Skeletal muscle tissue (tissue), 3 donors: ENCODE measurements at regions not wholly inside any gene's neighbourhood (a gene's known extent, or its start where the extent isn't known, plus 50 kb on each side); places are given as distances from the start of the nearest gene placed in this dataset.
A peak's percentile ranks its signal among the peaks of the same experiment; 100 is the strongest.

Experiments used
- H3K27ac ChIP-seq: one replicate; pipeline ENCODE4 v1.7.0; 2013; ENCODE audit warnings: mild to moderate bottlenecking, low read depth, low read length, inconsistent platforms
- H3K27me3 ChIP-seq, 3 donors: one replicate each; pipeline ENCODE4 v1.7.0; 2013; ENCODE audit warnings: low read length in 3 of 3; ENCODE audit not compliant: control insufficient read depth in 3 of 3, insufficient read depth in 3 of 3
- H3K36me3 ChIP-seq, 3 donors: one replicate each; pipeline ENCODE4 v1.7.0; 2013; ENCODE audit warnings: low read length in 3 of 3; ENCODE audit not compliant: control insufficient read depth in 3 of 3, insufficient read depth in 3 of 3
- H3K4me1 ChIP-seq, 3 donors: one replicate each; pipeline ENCODE4 v1.7.0; 2013; ENCODE audit warnings: low read length in 3 of 3, mild to moderate bottlenecking in 3 of 3; ENCODE audit not compliant: control insufficient read depth in 3 of 3, insufficient read depth in 3 of 3
- H3K4me3 ChIP-seq, 3 donors: one replicate each; pipeline ENCODE4 v1.7.0; 2013; ENCODE audit warnings: low read length in 3 of 3
- H3K9ac ChIP-seq, 3 donors: one replicate each; pipeline ENCODE4 v1.7.0; 2013; ENCODE audit warnings: low read length in 3 of 3, mild to moderate bottlenecking in 3 of 3, moderate library complexity in 2 of 3, low read depth in 1 of 3
- H3K9me3 ChIP-seq, 3 donors: one replicate each; pipeline ENCODE4 v1.7.0; 2013; ENCODE audit warnings: low read length in 3 of 3; ENCODE audit not compliant: control insufficient read depth in 3 of 3
- donor health status: Osteomylitis.

- Histone ChIP-seq H3K36me3 (no peaks in the 10 kb centered on the region), H3K27ac (no peak overlapping the region), H3K4me3 (no peak overlapping the region), H3K4me1 (no peaks in the 10 kb centered on the region), H3K9ac (no peak overlapping the region), H3K27me3 (no peaks in the 10 kb centered on the region), H3K9me3 (no peaks in the 10 kb centered on the region)
These were observed 2666.5 kb downstream of the ARAP2 start for GRCh38 chr4:33577791-33578190.

- H3K27ac ChIP-seq = no peak overlapping the region
- no peaks in the 10 kb centered on the region for H3K36me3 ChIP-seq
- H3K27me3 ChIP-seq = no peaks in the 10 kb centered on the region
- no peak overlapping the region for H3K4me3 ChIP-seq
- no peaks in the 10 kb centered on the region for H3K4me1 ChIP-seq
- H3K9me3 ChIP-seq = no peaks in the 10 kb centered on the region
- no peak overlapping the region for H3K9ac ChIP-seq
These were observed 2664.4 kb downstream of the ARAP2 start for GRCh38 chr4:33579951-33580350.

GRCh38 chr4:33592701-33593100, 2651.6 kb downstream of the ARAP2 start:
- peaks cover 3 to 19% (median 14%) of the 10 kb centered on the region in 3 donors for H3K9me3 ChIP-seq
- H3K27ac ChIP-seq = no peak overlapping the region
- H3K4me3 ChIP-seq = peak overlapping the region in 1 of 3 donors; percentile 1
- no peaks in the 10 kb centered on the region for H3K36me3 ChIP-seq
- H3K4me1 ChIP-seq = no peaks in the 10 kb centered on the region
- no peak overlapping the region for H3K9ac ChIP-seq
- H3K27me3 ChIP-seq = no peaks in the 10 kb centered on the region

GRCh38 chr4:33606951-33607350, 2637.4 kb downstream of the ARAP2 start:
- Histone ChIP-seq H3K4me1 (no peaks in the 10 kb centered on the region), H3K27ac (no peak overlapping the region), H3K9ac (no peak overlapping the region), H3K9me3 (peaks cover 0 to 4% (median 0%) of the 10 kb centered on the region in 3 donors), H3K36me3 (no peaks in the 10 kb centered on the region), H3K27me3 (no peaks in the 10 kb centered on the region), H3K4me3 (no peak overlapping the region)

GRCh38 chr4:33616121-33616520, 2628.2 kb downstream of the ARAP2 start:
- no peaks in the 10 kb centered on the region for H3K36me3 ChIP-seq
- no peak overlapping the region for H3K27ac ChIP-seq
- no peaks in the 10 kb centered on the region for H3K9me3 ChIP-seq
- H3K9ac ChIP-seq = no peak overlapping the region
- H3K4me1 ChIP-seq = no peaks in the 10 kb centered on the region
- no peak overlapping the region for H3K4me3 ChIP-seq
- H3K27me3 ChIP-seq = no peaks in the 10 kb centered on the region

GRCh38 chr4:33625748-33626147, 2618.6 kb downstream of the ARAP2 start:
- H3K4me3 ChIP-seq = no peak overlapping the region
- no peaks in the 10 kb centered on the region for H3K9me3 ChIP-seq
- no peak overlapping the region for H3K27ac ChIP-seq
- no peaks in the 10 kb centered on the region for H3K36me3 ChIP-seq
- no peak overlapping the region for H3K9ac ChIP-seq
- no peaks in the 10 kb centered on the region for H3K27me3 ChIP-seq
- H3K4me1 ChIP-seq = peaks cover 0 to 3% (median 0%) of the 10 kb centered on the region in 3 donors

GRCh38 chr4:33626221-33626620, 2618.1 kb downstream of the ARAP2 start:
- peaks cover 0 to 3% (median 0%) of the 10 kb centered on the region in 3 donors for H3K4me1 ChIP-seq
- H3K9me3 ChIP-seq = no peaks in the 10 kb centered on the region
- H3K27me3 ChIP-seq = no peaks in the 10 kb centered on the region
- H3K27ac ChIP-seq = no peak overlapping the region
- H3K36me3 ChIP-seq = no peaks in the 10 kb centered on the region
- no peak overlapping the region for H3K9ac ChIP-seq
- H3K4me3 ChIP-seq = no peak overlapping the region

- no peak overlapping the region for H3K9ac ChIP-seq
- no peak overlapping the region for H3K4me3 ChIP-seq
- no peak overlapping the region for H3K27ac ChIP-seq
- H3K9me3 ChIP-seq = no peaks in the 10 kb centered on the region
- H3K4me1 ChIP-seq = peaks cover 0 to 3% (median 0%) of the 10 kb centered on the region in 3 donors
- H3K36me3 ChIP-seq = no peaks in the 10 kb centered on the region
- no peaks in the 10 kb centered on the region for H3K27me3 ChIP-seq
These were observed 2616.0 kb downstream of the ARAP2 start for GRCh38 chr4:33628296-33628695.

GRCh38 chr4:33649015-33649414, 2595.3 kb downstream of the ARAP2 start:
- Histone ChIP-seq H3K4me3 (no peak overlapping the region), H3K9me3 (no peaks in the 10 kb centered on the region), H3K27ac (no peak overlapping the region), H3K4me1 (no peaks in the 10 kb centered on the region), H3K27me3 (no peaks in the 10 kb centered on the region), H3K36me3 (no peaks in the 10 kb centered on the region), H3K9ac (no peak overlapping the region)

- H3K36me3 ChIP-seq = no peaks in the 10 kb centered on the region
- H3K27me3 ChIP-seq = no peaks in the 10 kb centered on the region
- H3K4me1 ChIP-seq = no peaks in the 10 kb centered on the region
- no peak overlapping the region for H3K9ac ChIP-seq
- H3K27ac ChIP-seq = no peak overlapping the region
- H3K9me3 ChIP-seq = no peaks in the 10 kb centered on the region
- no peak overlapping the region for H3K4me3 ChIP-seq
These were observed 2594.8 kb downstream of the ARAP2 start for GRCh38 chr4:33649471-33649870.

- H3K4me3 ChIP-seq = no peak overlapping the region
- H3K27me3 ChIP-seq = no peaks in the 10 kb centered on the region
- no peak overlapping the region for H3K27ac ChIP-seq
- no peaks in the 10 kb centered on the region for H3K4me1 ChIP-seq
- no peak overlapping the region for H3K9ac ChIP-seq
- H3K9me3 ChIP-seq = no peaks in the 10 kb centered on the region
- H3K36me3 ChIP-seq = no peaks in the 10 kb centered on the region
These were observed 2594.3 kb downstream of the ARAP2 start for GRCh38 chr4:33650036-33650435.
